T-helper 2 cell treated with Interferon-gamma antibody and Interleukin-4, amounts not matched to agents 5 μg/mL and 100 μg/mL, for 36 hours (primary cell): ENCODE measurements at regions not wholly inside any gene's neighbourhood (a gene's known extent, or its start where the extent isn't known, plus 50 kb on each side); places are given as distances from the start of the nearest gene placed in this dataset.

Source experiments
- DNase-seq: peaks from one replicate; pipeline ENCODE4 v3.0.0; 2021; ENCODE audit warnings: low spot score
- H3K27ac Mint-ChIP-seq: one replicate; pipeline ENCODE4 v1.8.0; 2021; ENCODE audit warnings: mild to moderate bottlenecking, mixed read lengths
- H3K27me3 Mint-ChIP-seq: one replicate; pipeline ENCODE4 v1.8.0; 2021; ENCODE audit warnings: low read depth, mixed read lengths
- H3K36me3 Mint-ChIP-seq: one replicate; pipeline ENCODE4 v1.8.0; 2021; ENCODE audit warnings: low read depth, mixed read lengths
- H3K4me1 Mint-ChIP-seq: one replicate; pipeline ENCODE4 v1.8.0; 2021; ENCODE audit warnings: low read depth, mixed read lengths
- H3K4me3 Mint-ChIP-seq: one replicate; pipeline ENCODE4 v1.8.0; 2022; ENCODE audit warnings: mild to moderate bottlenecking, moderate library complexity, mixed read lengths
- H3K9me3 Mint-ChIP-seq: one replicate; pipeline ENCODE4 v1.8.0; 2021; ENCODE audit warnings: mixed read lengths

DNA sequence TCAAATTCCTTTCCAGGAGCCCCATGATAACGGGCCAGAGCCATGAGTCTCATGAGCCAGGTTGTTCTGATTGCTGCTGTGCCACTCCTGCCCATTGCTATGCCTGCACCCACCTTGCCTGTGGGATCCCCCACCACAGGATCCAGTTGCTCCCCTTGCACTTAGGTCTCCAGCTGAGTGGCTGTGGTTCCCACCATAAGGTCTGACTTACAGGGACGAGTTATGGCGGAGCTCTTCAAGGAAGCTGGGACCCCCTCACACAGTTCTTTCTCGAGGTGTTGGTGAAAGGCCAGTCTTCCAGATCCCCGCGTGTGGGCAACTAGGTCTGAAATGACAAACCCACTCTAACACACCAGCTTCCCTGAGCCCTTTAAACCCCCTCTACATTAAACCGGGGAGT is 111.9 kb upstream of the C14orf180 start:
- Mint-ChIP-seq H3K4me1 (no peaks in the 10 kb centered on the region), H3K27ac (no peak overlapping the region), H3K9me3 (no peaks in the 10 kb centered on the region), H3K4me3 (no peak overlapping the region), H3K36me3 (no peaks in the 10 kb centered on the region), H3K27me3 (peaks cover 9% of the 10 kb centered on the region)
- DNase-seq, result no peak

DNA sequence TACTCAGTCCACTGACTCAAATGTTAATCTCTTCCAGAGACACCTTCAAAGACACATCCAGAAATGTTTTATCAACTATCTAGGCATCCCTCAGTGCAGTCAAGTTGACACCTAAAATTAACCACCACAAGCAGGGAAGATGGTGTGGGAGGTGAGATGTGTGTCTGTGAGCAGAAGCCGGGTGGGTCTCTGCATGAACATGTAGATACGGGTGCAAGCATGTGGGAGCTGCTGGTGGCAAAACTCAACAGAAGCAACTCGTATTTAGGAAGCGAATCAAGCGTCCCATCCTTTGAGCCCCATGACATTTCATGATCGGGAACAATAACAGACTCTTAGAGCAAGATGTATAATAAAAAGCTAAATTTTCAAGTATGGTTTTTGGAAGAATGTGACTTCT is 110.0 kb upstream of the C14orf180 start:
- Mint-ChIP-seq H3K9me3 (no peaks in the 10 kb centered on the region), H3K27me3 (no peaks in the 10 kb centered on the region), H3K4me1 (no peaks in the 10 kb centered on the region), H3K27ac (no peak overlapping the region), H3K36me3 (no peaks in the 10 kb centered on the region), H3K4me3 (no peak overlapping the region)
- no peak for DNase-seq

DNA sequence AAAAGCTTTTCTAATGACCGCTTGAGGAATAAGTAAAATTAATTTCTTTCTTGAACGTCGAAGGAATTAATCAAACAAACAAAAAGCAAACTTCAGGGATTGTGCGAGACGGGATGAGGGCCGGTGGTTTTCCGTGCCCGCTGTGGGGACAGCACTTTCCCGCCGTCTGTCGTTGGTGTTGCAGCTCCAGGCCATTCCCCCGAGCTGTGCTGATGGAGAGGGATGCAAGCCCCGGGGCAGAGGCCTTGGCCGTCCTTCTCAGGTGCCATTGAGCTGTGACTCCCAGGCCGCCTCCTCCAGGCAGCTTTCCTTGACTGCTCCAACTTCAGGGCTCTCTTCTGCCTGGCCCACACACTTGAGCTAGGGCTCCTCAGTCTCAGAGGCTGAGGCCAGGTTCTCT is 109.0 kb upstream of the C14orf180 start:
- H3K27me3 Mint-ChIP-seq, result no peaks in the 10 kb centered on the region
- H3K4me3 Mint-ChIP-seq, result no peak overlapping the region
- no peaks in the 10 kb centered on the region for H3K9me3 Mint-ChIP-seq

DNA sequence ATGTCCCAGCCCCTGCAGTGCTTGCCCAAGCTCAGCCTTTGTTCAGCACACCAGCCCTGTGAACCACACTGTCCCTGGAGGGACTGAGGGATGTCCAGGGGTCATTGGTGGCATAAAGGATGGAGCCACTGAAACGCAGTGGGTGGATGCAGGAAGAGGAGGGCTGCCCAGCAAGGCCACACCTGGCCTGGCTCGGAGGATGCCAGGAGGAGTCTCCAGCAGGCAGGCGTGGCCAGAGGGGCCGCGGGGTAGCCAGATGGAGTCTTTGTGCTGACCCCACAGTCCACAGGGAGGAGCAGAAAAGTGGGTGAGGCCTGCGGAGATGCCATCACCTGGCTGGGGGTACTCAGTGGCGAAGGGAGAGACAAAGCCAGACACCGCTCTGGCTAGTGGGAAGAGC is 108.5 kb upstream of the C14orf180 start:
- Mint-ChIP-seq H3K4me1 (no peaks in the 10 kb centered on the region), H3K27me3 (no peaks in the 10 kb centered on the region), H3K36me3 (no peaks in the 10 kb centered on the region), H3K4me3 (no peak overlapping the region), H3K9me3 (no peaks in the 10 kb centered on the region), H3K27ac (no peak overlapping the region)
- DNase-seq, result no peak

More for the DNA sequence above, 109.0 kb upstream of the C14orf180 start:
- Mint-ChIP-seq H3K27ac (no peak overlapping the region), H3K36me3 (no peaks in the 10 kb centered on the region), H3K4me1 (no peaks in the 10 kb centered on the region)
- DNase-seq, result no peak

DNA sequence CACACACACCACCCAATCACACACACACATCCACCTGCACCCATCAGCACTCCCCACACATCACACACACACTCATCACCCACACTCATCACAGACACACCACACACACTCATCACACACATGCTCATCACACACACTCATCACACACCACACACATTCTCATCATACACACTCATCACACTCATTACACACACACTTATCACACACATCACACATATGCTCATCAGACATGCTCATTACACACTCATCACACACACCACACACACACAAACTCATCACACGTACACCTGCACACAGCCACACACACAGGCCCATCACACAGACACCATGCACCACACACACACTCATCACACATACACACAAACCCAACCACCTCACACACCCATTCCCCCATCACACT is 107.5 kb upstream of the C14orf180 start:
- Mint-ChIP-seq H3K27me3 (no peaks in the 10 kb centered on the region), H3K27ac (no peak overlapping the region)
- no peak for DNase-seq

DNA sequence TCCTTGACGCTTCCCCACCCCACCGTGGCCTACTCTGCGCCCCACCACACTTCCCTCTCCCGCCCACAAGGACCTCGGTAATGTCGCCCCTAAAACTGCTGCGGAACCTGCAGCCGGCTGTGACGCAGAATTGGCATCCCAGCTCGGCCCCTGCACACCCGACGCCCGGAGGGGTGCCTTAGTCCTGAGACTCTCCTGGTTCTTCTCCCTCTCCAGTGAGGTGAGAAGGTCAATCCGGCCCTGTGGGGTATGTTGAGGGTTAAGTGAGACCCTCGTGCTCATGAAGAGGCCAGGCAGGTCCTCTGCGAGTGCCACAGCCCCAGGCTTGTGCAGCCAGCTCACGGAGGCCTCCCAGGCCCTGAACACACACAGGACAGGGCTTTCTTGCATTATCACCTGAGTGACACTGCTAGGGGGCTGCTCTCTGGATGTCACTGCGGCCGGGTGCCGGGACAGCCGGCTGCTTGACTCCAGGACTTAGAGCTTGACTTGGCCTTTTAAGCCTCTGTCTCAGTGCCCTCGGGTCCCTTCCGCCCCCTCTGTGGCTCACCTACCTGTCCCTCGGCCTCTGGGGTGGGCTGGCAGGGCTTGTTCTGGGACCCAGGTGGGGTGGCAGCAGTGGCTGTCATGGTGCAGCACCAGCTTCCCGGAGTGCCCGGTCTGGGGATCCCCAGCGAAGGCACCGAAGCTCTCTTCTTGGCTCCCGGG is 106.9 kb upstream of the C14orf180 start:
- Mint-ChIP-seq H3K27ac (no peak overlapping the region), H3K36me3 (no peaks in the 10 kb centered on the region), H3K4me3 (no peak overlapping the region), H3K27me3 (no peaks in the 10 kb centered on the region), H3K4me1 (no peaks in the 10 kb centered on the region), H3K9me3 (no peaks in the 10 kb centered on the region)
- no peak for DNase-seq

More for the DNA sequence above, 107.5 kb upstream of the C14orf180 start:
- Mint-ChIP-seq H3K4me3 (no peak overlapping the region), H3K4me1 (no peaks in the 10 kb centered on the region), H3K36me3 (no peaks in the 10 kb centered on the region), H3K9me3 (no peaks in the 10 kb centered on the region)

DNA sequence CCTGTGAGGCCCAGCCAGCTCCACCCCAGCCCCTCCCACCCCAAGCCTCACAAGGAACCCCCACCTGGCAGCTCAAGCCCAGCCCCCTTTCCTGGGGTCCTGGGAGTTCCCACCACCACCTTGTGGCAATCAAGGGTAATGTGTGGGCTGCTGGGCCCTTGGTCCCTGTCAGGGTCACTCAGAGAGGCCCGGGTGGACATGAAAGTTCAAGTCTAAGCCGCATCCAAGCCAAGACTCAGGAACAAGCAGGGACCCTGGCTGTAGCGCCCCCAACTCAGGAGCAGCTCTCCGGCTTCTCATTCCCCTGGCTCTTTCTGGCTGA is 106.4 kb upstream of the C14orf180 start:
- Mint-ChIP-seq H3K27ac (no peak overlapping the region), H3K36me3 (no peaks in the 10 kb centered on the region), H3K27me3 (no peaks in the 10 kb centered on the region), H3K4me3 (no peak overlapping the region), H3K9me3 (no peaks in the 10 kb centered on the region), H3K4me1 (no peaks in the 10 kb centered on the region)
- no peak for DNase-seq

DNA sequence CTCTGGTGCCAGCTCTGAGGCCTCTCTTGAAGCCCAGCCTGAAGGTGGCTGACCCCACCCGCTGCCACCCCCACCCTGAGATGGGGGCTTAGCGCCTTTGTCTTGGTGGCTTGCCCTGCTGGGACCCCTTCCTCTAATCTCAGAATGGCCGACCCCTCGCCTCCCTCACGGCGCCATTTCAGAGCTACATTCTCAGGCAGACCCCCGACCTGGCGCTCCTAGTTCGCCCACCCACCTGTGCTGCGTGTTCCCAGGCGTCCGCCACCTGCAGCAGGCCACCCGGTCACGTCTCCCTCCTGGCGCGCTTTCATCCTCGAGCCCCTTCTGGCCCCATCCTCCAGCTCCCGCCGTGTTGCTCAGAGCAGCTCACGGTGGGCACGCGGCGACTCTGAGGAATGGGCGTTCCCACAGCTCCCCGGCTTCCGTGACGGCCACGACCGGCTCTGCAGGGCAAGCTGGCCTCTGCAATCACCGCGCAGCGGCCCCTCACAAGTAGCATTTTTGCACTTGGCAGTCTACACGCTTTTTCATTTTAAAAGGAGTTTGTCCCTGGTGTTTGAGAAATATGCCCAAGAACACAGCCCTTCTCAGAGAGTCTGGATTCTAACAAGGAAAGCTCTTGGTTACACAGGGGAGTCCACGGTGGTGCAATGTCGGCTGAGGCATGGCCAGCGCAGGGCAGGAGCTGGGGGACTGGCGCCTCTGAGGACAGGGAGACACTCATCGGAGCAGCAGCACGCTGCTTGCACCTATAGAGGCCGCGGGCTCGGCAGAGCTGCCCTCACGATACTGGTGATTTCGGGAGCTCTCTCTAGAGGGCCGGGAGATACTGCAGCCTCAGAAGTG is 105.7 kb upstream of the C14orf180 start:
- Mint-ChIP-seq H3K36me3 (no peaks in the 10 kb centered on the region), H3K9me3 (no peaks in the 10 kb centered on the region)

DNA sequence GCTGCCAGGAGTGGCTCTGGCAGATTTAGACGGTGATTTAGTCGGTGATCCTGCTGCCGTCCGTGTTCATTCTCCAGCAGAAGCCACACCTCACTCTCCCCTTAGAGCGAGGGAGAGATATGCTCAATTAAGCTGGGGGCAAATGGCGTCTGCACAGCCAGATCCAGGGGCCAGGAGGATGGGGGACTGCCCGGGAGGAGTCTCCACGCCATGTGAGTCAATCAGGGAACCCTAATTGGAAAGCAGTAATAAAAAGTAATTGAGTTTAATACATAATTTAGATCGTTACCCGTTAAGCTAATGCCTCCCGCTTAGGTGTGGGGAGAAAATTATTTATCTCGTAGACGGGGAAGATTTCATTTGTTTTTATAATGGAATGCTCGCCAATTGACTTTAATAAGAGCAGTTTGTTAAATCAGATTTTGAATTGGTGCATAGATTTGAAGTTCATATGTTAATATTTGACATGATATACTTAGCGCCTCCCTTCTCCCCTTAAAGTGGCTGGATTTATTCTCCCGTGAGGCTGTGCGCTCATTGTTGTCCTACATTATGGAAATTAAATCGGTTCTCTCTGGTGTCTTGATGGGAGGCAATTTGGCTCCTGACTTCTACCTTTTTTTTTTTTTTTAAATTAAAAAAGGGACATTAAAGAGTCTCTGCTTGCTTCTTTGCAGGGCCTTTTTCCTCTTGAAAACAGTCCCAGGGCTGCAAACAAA is 104.9 kb upstream of the C14orf180 start:
- DNase-seq, result no peak
- Mint-ChIP-seq H3K4me3 (no peak overlapping the region), H3K36me3 (no peaks in the 10 kb centered on the region), H3K27me3 (no peaks in the 10 kb centered on the region), H3K27ac (no peak overlapping the region), H3K9me3 (no peaks in the 10 kb centered on the region), H3K4me1 (no peaks in the 10 kb centered on the region)

More for the DNA sequence above, 105.7 kb upstream of the C14orf180 start:
- no peak for DNase-seq
- Mint-ChIP-seq H3K27ac (no peak overlapping the region), H3K4me3 (no peak overlapping the region), H3K27me3 (no peaks in the 10 kb centered on the region), H3K4me1 (no peaks in the 10 kb centered on the region)

DNA sequence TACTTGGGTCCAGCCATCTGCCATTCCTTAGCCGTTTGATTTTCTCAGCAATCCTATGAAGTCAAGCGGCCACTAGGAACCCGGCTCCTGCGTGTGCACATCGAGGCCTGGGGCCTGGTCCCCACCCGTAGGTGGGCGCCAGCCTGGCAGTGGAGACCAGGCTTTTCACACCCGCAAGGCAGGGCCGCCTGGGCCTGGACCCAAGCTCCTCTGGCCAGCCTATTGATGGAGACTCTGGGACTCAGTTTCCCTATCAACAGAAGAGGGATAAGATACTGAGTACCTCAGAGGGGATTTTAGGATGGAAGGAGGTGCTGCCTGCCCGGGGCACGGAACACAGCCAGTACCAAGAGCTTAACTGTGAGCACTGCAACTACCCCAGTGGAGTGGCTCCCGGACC is 104.3 kb upstream of the C14orf180 start:
- no peak overlapping the region for H3K4me3 Mint-ChIP-seq
- H3K4me1 Mint-ChIP-seq, result no peaks in the 10 kb centered on the region
- no peak for DNase-seq
- no peaks in the 10 kb centered on the region for H3K36me3 Mint-ChIP-seq
- no peak overlapping the region for H3K27ac Mint-ChIP-seq
- H3K27me3 Mint-ChIP-seq, result no peaks in the 10 kb centered on the region
- H3K9me3 Mint-ChIP-seq, result no peaks in the 10 kb centered on the region

DNA sequence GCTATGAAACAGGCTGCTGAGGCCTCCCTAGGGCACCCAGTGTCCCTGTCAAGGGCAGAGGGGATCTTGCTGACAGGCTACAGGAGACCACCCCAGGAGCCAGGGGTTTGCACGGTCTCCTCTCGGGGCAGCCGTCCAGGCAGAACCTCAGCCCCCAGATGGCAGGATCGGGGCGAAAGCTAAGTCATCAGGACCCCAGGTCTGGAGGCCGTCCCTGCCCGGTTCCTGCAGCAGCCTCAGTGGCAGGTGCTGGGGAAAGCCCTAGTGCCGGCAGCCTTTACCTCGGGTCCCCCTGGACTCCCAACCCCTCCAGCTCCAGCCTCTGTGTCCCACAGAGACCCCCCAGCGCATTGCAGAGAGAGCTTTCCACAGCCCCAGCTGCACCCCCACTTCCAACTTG is 103.8 kb upstream of the C14orf180 start:
- H3K36me3 Mint-ChIP-seq, result no peaks in the 10 kb centered on the region
- H3K9me3 Mint-ChIP-seq, result no peaks in the 10 kb centered on the region
- H3K4me1 Mint-ChIP-seq, result no peaks in the 10 kb centered on the region
- H3K27me3 Mint-ChIP-seq, result no peaks in the 10 kb centered on the region
- no peak overlapping the region for H3K27ac Mint-ChIP-seq
- no peak for DNase-seq
- no peak overlapping the region for H3K4me3 Mint-ChIP-seq

DNA sequence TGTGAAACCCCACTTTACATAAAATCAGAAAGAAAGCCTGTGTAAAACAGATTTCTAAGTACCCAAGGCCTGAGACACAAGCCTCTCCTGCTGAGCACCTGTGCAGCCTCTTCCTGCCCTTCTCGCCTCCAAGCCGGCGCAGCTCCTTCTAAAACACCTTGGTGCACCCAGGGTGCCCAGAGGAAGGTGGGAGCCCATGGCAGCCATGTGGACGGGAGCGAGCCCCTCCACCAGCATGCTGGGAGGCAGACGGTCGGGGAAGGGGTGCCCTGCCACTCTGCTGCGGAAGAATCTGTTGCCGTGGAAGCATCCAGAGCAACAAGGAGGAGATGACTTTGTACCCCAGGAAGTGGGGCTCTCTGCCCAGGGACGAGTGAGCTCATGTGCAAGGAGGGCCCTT is 103.1 kb upstream of the C14orf180 start:
- H3K4me3 Mint-ChIP-seq, result no peak overlapping the region
- no peaks in the 10 kb centered on the region for H3K4me1 Mint-ChIP-seq
- H3K27ac Mint-ChIP-seq, result no peak overlapping the region
- DNase-seq, result no peak
- H3K9me3 Mint-ChIP-seq, result peaks cover under 1% of the 10 kb centered on the region
- no peaks in the 10 kb centered on the region for H3K27me3 Mint-ChIP-seq
- H3K36me3 Mint-ChIP-seq, result no peaks in the 10 kb centered on the region

DNA sequence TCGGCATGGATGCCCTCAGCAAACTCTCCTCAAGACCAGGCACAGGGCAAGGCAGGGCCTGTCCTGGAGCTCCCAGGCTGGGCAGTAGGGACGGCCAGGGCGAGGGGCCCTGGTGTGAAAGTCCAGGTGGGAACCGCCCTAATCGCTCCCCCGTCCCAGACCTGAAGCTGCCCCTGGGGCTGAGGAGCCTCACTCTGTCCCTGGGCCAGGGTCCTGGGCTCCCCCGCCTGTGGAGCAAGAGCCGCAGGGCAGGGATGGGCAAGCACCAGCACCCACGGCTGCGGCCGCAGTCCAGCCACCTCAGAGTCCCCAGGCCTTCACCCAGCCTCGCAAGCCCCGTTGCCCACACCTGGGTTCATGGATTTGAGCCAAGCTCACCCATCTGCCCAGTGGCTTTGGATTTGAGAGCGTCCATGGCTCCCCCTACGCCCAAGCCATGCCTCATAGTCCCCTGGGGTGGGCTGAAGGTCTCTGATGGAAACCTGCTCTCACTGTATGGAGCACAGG is 102.4 kb upstream of the C14orf180 start:
- Mint-ChIP-seq H3K27me3 (no peaks in the 10 kb centered on the region), H3K36me3 (no peaks in the 10 kb centered on the region), H3K4me1 (no peaks in the 10 kb centered on the region), H3K9me3 (peaks cover 7% of the 10 kb centered on the region), H3K4me3 (no peak overlapping the region), H3K27ac (no peak overlapping the region)
- no peak for DNase-seq
